Parathyroid adenoma (tissue), 2 donors: ENCODE measurements at regions not wholly inside any gene's neighbourhood (a gene's known extent, or its start where the extent isn't known, plus 50 kb on each side); places are given as distances from the start of the nearest gene placed in this dataset.

ENCODE experiments used
- H2AFZ ChIP-seq: fragments of 300-600 bp; sonication (generic); one replicate; pipeline ENCODE4 v1.7.0; 2017; ENCODE audit warnings: antibody characterized with exemption, mild to moderate bottlenecking
- H3K27ac ChIP-seq: fragments of 300-600 bp; sonication (generic); one replicate; pipeline ENCODE4 v1.7.0; 2017
- H3K27me3 ChIP-seq: fragments of 300-600 bp; sonication (generic); one replicate; pipeline ENCODE4 v1.7.0; 2017; ENCODE audit warnings: low read length; ENCODE audit not compliant: control insufficient read depth, insufficient read depth
- H3K36me3 ChIP-seq: fragments of 300-600 bp; sonication (generic); one replicate; pipeline ENCODE4 v1.7.0; 2017; ENCODE audit warnings: low read length; ENCODE audit not compliant: control insufficient read depth, insufficient read depth
- H3K4me1 ChIP-seq: fragments of 300-600 bp; sonication (generic); one replicate; pipeline ENCODE4 v1.7.0; 2017; ENCODE audit warnings: control low read depth
- H3K4me2 ChIP-seq: fragments of 300-600 bp; sonication (generic); one replicate; pipeline ENCODE4 v1.7.0; 2017; ENCODE audit warnings: low read length
- H3K4me3 ChIP-seq: fragments of 300-600 bp; sonication (generic); one replicate; pipeline ENCODE4 v1.7.0; 2017; ENCODE audit warnings: low read depth, low read length
- H3K79me2 ChIP-seq: fragments of 300-600 bp; sonication (generic); one replicate; pipeline ENCODE4 v1.7.0; 2017; ENCODE audit warnings: control low read depth
- H3K9ac ChIP-seq: fragments of 300-600 bp; sonication (generic); one replicate; pipeline ENCODE4 v1.7.0; 2017; ENCODE audit warnings: mild to moderate bottlenecking
- H3K9me3 ChIP-seq: fragments of 300-600 bp; sonication (generic); one replicate; pipeline ENCODE4 v1.7.0; 2017; ENCODE audit warnings: low read length; ENCODE audit not compliant: control insufficient read depth
- TF ChIP-seq, protein P1 (sequence below): fragments of 300-600 bp; sonication (generic); IDR thresholded peaks from one replicate; pipeline ENCODE4 v1.7.0; 2017; ENCODE audit warnings: antibody characterized with exemption, mild to moderate bottlenecking
- donor health status: primary hyperparathyroidism.

DNA sequence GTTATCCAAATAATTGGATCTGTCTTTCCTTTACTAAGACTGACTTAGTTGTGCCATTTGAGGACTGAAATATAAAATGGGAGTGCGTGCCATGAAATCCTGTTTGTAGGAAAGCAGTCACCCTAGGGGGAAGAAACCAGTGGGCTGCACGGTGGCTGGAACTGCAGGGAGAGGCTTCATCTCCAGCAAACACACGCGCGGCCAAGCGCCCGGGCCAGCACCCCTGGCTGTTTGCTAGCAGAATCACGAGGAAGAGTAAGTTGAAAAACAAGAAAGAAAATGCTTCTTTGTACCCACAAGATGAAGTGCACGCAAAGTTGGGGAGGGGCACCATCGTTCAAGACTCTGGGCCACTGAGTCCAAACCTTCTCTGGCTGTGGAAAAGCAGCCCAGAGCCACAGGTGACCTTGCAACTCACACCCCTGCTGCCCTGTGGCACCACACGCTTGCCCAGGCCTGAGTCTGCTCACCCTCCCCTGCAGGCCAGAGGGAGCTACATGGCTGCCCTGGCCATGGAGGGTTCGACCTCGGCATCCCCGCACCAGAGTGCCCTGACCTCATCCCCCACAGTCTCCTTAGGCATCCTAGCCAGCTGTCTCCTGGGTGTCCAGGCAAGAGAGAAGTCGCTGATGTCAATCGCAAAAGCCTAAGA lies 55.2 kb downstream of the IRX2 start:
- peaks cover 2% of the 10 kb centered on the region for H3K9me3 ChIP-seq
- no peak overlapping the region for H3K9ac ChIP-seq
- H3K27me3 ChIP-seq = no peaks in the 10 kb centered on the region
- H3K4me2 ChIP-seq = no peak overlapping the region
- H3K36me3 ChIP-seq = no peaks in the 10 kb centered on the region
- TF ChIP-seq, protein P1, sequence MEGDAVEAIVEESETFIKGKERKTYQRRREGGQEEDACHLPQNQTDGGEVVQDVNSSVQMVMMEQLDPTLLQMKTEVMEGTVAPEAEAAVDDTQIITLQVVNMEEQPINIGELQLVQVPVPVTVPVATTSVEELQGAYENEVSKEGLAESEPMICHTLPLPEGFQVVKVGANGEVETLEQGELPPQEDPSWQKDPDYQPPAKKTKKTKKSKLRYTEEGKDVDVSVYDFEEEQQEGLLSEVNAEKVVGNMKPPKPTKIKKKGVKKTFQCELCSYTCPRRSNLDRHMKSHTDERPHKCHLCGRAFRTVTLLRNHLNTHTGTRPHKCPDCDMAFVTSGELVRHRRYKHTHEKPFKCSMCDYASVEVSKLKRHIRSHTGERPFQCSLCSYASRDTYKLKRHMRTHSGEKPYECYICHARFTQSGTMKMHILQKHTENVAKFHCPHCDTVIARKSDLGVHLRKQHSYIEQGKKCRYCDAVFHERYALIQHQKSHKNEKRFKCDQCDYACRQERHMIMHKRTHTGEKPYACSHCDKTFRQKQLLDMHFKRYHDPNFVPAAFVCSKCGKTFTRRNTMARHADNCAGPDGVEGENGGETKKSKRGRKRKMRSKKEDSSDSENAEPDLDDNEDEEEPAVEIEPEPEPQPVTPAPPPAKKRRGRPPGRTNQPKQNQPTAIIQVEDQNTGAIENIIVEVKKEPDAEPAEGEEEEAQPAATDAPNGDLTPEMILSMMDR = no peak
- H3K4me1 ChIP-seq = no peaks in the 10 kb centered on the region
- H3K79me2 ChIP-seq = no peaks in the 10 kb centered on the region
- H3K4me3 ChIP-seq = no peak overlapping the region
- H3K27ac ChIP-seq = no peak overlapping the region
- no peak overlapping the region for H2AFZ ChIP-seq

- TF ChIP-seq, protein P1 = no peak
- Histone ChIP-seq H3K27me3 (no peaks in the 10 kb centered on the region), H3K4me1 (no peaks in the 10 kb centered on the region), H3K79me2 (no peaks in the 10 kb centered on the region), H2AFZ (no peak overlapping the region), H3K27ac (no peak overlapping the region), H3K4me3 (no peak overlapping the region), H3K36me3 (no peaks in the 10 kb centered on the region), H3K4me2 (no peak overlapping the region), H3K9me3 (peaks cover 2% of the 10 kb centered on the region), H3K9ac (no peak overlapping the region)
Observed at GRCh38 chr5:2695200-2695891, 56.1 kb downstream of the IRX2 start.

DNA sequence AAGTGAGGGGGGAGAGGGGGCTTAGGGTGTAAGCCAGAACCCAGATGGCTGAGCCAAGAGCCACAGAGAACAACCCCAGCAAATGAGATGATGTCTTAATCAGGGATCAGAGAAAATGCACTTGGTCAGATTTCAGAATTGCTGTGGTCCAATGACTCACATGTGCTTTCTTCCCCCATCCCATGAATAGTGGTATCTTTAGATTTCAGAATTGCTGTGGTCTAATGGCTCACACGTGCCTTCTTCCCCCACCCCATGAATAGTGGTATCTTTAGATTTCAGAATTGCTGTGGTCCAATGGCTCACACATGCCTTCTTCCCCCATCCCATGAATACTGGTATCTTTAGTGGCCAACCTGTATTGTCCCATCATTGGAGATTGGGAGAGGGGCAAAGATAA lies 59.9 kb downstream of the IRX2 start:
- TF ChIP-seq, protein P1 = no peak
- H3K79me2 ChIP-seq = no peaks in the 10 kb centered on the region
- H3K27me3 ChIP-seq = no peaks in the 10 kb centered on the region
- no peaks in the 10 kb centered on the region for H3K4me1 ChIP-seq
- no peak overlapping the region for H2AFZ ChIP-seq
- no peak overlapping the region for H3K4me2 ChIP-seq
- H3K9me3 ChIP-seq = peaks cover 2% of the 10 kb centered on the region
- H3K36me3 ChIP-seq = no peaks in the 10 kb centered on the region
- H3K9ac ChIP-seq = no peak overlapping the region
- H3K4me3 ChIP-seq = no peak overlapping the region
- no peak overlapping the region for H3K27ac ChIP-seq

- Histone ChIP-seq H3K27me3 (no peaks in the 10 kb centered on the region), H3K27ac (no peak overlapping the region), H3K36me3 (no peaks in the 10 kb centered on the region), H3K4me2 (no peak overlapping the region), H3K79me2 (no peaks in the 10 kb centered on the region), H2AFZ (no peak overlapping the region), H3K9me3 (peaks cover 2% of the 10 kb centered on the region), H3K4me3 (no peak overlapping the region), H3K4me1 (peaks cover 5% of the 10 kb centered on the region), H3K9ac (no peak overlapping the region)
- TF ChIP-seq, protein P1 = no peak
Observed at GRCh38 chr5:2690293-2690692, 61.2 kb downstream of the IRX2 start.

DNA sequence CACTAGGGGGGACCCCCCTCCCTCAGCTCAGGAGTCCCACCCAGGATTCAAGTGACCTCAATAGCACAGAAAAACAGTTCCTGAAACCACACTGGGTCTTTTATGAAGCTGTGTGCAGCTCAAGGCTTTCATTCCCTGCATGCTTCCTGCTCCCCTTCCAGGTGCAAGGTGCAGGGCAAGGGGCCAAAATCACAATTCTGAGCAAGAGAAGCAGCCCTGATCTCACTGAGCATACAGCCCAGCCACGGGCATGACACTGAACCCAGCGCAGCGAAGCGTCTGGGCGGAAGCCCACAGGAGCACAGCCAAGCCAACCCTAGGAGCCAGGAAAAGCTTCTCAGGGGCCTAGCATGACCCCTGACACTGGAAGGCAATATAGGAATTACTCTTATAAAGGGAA lies 62.9 kb downstream of the IRX2 start:
- no peak overlapping the region for H2AFZ ChIP-seq
- H3K4me3 ChIP-seq = no peak overlapping the region
- no peaks in the 10 kb centered on the region for H3K79me2 ChIP-seq
- no peaks in the 10 kb centered on the region for H3K36me3 ChIP-seq
- H3K4me2 ChIP-seq = no peak overlapping the region
- peaks cover 5% of the 10 kb centered on the region for H3K4me1 ChIP-seq
- no peak overlapping the region for H3K9ac ChIP-seq
- H3K27ac ChIP-seq = no peak overlapping the region
- peaks cover 2% of the 10 kb centered on the region for H3K9me3 ChIP-seq
- H3K27me3 ChIP-seq = no peaks in the 10 kb centered on the region
- TF ChIP-seq, protein P1 = no peak
